GM18909 (cell line): ENCODE measurements at regions not wholly inside any gene's neighbourhood (a gene's known extent, or its start where the extent isn't known, plus 50 kb on each side); places are given as distances from the start of the nearest gene placed in this dataset.

Experiments
- ATAC-seq: cut with Tn5 transposase; IDR thresholded peaks from one replicate; pipeline ENCODE4 v1.9.1; 2021; ENCODE audit warnings: mild to moderate bottlenecking; ENCODE audit not compliant: unreplicated experiment, poor library complexity

- no peak for ATAC-seq
Observed at GRCh38 chr2:42897358-42897757, 105.0 kb upstream of the HAAO start.

GRCh38 chr2:42895791-42896135 is 103.4 kb upstream of the HAAO start:
- ATAC-seq, result no peak

- no peak for ATAC-seq
Observed at GRCh38 chr2:42895134-42895790, 102.9 kb upstream of the HAAO start.

GRCh38 chr2:42893047-42893758 is 100.8 kb upstream of the HAAO start:
- ATAC-seq, result no peak

- no peak for ATAC-seq
Observed at GRCh38 chr2:42890791-42891355, 98.5 kb upstream of the HAAO start.

- no peak for ATAC-seq
Observed at GRCh38 chr2:42888321-42889245, 96.2 kb upstream of the HAAO start.

GRCh38 chr2:42886921-42887320 is 94.5 kb upstream of the HAAO start:
- ATAC-seq, result no peak

- no peak for ATAC-seq
Observed at GRCh38 chr2:42882756-42883155, 90.4 kb upstream of the HAAO start.

- no peak for ATAC-seq
Observed at GRCh38 chr2:42881732-42882131, 89.3 kb upstream of the HAAO start.

GRCh38 chr2:42880738-42881690 is 88.6 kb upstream of the HAAO start:
- no peak for ATAC-seq

- ATAC-seq, result no peak
Observed at GRCh38 chr2:42879913-42880737, 87.7 kb upstream of the HAAO start.

GRCh38 chr2:42879121-42879705 is 86.8 kb upstream of the HAAO start:
- no peak for ATAC-seq

- ATAC-seq, result peak; percentile 73
Observed at GRCh38 chr2:42878581-42878980, 86.2 kb upstream of the HAAO start.

GRCh38 chr2:42877936-42878335 is 85.6 kb upstream of the HAAO start:
- no peak for ATAC-seq

- ATAC-seq, result no peak
Observed at GRCh38 chr2:42877511-42877910, 85.1 kb upstream of the HAAO start.

GRCh38 chr2:42876326-42876751 is 84.0 kb upstream of the HAAO start:
- ATAC-seq, result no peak

GRCh38 chr2:42875880-42876279 is 83.5 kb upstream of the HAAO start:
- ATAC-seq, result no peak

GRCh38 chr2:42874949-42875801 is 82.8 kb upstream of the HAAO start:
- ATAC-seq, result no peak
